Panc1 (cell line): ENCODE measurements at regions not wholly inside any gene's neighbourhood (a gene's known extent, or its start where the extent isn't known, plus 50 kb on each side); places are given as distances from the start of the nearest gene placed in this dataset.

Experiments
- ATAC-seq: fragments of 200-7000 bp; cut with Tn5 transposase; 2 replicates; pipeline ENCODE4 v1.9.1; 2020; ENCODE audit warnings: mild to moderate bottlenecking, moderate library complexity
- BruUV-seq: library from RNA; stranded (reverse); fragments of 400-500 nt; replicated peaks from 2 replicates; lab custom pipeline; 2021; lab: Mats Ljungman, UMichigan
- CTCF ChIA-PET: fragments of 300-600 bp; sonication (Branson Sonifier 250); formaldehyde crosslinking; loops from one replicate; lab custom pipeline; 2022; ENCODE audit warnings: antibody characterized with exemption; lab: Charles Lee
- POLR2A ChIA-PET: fragments of 300-600 bp; sonication (Branson Sonifier 250); formaldehyde crosslinking; loops from one replicate; lab custom pipeline; 2022; ENCODE audit warnings: antibody characterized with exemption; lab: Charles Lee
- DNase-seq: peaks from one replicate; pipeline ENCODE4 v3.0.0-alpha.2; 2010; ENCODE audit warnings: low read depth, low spot score
- H3K27ac ChIP-seq: 2 replicates; pipeline ENCODE4 v1.5.1; 2011; ENCODE audit warnings: mild to moderate bottlenecking, low read length, inconsistent platforms
- H3K27me3 ChIP-seq: fragments of 200-500 bp; sonication (Bioruptor generic); 2 replicates; pipeline ENCODE4 v1.6.0; 2014; ENCODE audit warnings: low read length, inconsistent platforms; ENCODE audit not compliant: control insufficient read depth, insufficient read depth
- H3K36me3 ChIP-seq: fragments of 200-500 bp; sonication (Bioruptor generic); 2 replicates; pipeline ENCODE4 v1.5.1; 2014; ENCODE audit warnings: inconsistent platforms, mild to moderate bottlenecking, low read length, moderate library complexity; ENCODE audit not compliant: control insufficient read depth, insufficient read depth
- H3K4me1 ChIP-seq: 2 replicates; pipeline ENCODE4 v1.5.1; 2011; ENCODE audit warnings: inconsistent platforms, mild to moderate bottlenecking, low read length, moderate library complexity; ENCODE audit not compliant: control insufficient read depth, insufficient read depth
- H3K4me3 ChIP-seq, 2 experiments: 2 replicates each; pipeline ENCODE4 v1.5.1; 2011 to 2012; ENCODE audit warnings: low read depth in 2 of 2, low read length in 2 of 2, mild to moderate bottlenecking in 2 of 2, inconsistent platforms in 1 of 2, moderate library complexity in 1 of 2
- H3K9me3 ChIP-seq: fragments of 200-500 bp; sonication (Bioruptor generic); 2 replicates; pipeline ENCODE4 v1.5.1; 2014; ENCODE audit warnings: low read depth, mild to moderate bottlenecking, inconsistent platforms, low read length, moderate library complexity; ENCODE audit not compliant: control insufficient read depth, insufficient read depth
- CTCF ChIP-seq: fragments of 450-650 bp; IDR thresholded peaks from 2 replicates; pipeline ENCODE4 v1.5.1; 2017; ENCODE audit warnings: mild to moderate bottlenecking
- POLR2AphosphoS5 ChIP-seq: IDR thresholded peaks from 2 replicates; pipeline ENCODE4 v1.6.1; 2012; ENCODE audit warnings: mild to moderate bottlenecking, low read depth, low read length, moderate library complexity
- REST ChIP-seq, 2 experiments: IDR thresholded peaks; 2 replicates each; pipeline ENCODE4 v1.6.1; 2011 to 2012; ENCODE audit warnings: low read depth in 2 of 2, control low read depth in 1 of 2, low read length in 1 of 2, mild to moderate bottlenecking in 1 of 2, moderate library complexity in 1 of 2; ENCODE audit not compliant: insufficient read depth in 1 of 2
- SIN3A ChIP-seq: IDR thresholded peaks from 2 replicates; pipeline ENCODE4 v1.6.1; 2012; ENCODE audit warnings: low read depth, mild to moderate bottlenecking, low read length, moderate library complexity, borderline replicate concordance; ENCODE audit not compliant: insufficient read depth
- TCF7L2 ChIP-seq: IDR thresholded peaks from 2 replicates; pipeline ENCODE4 v1.6.1; 2011; ENCODE audit warnings: mild to moderate bottlenecking, low read depth, low read length, inconsistent platforms
- in situ Hi-C: cut with HindIII; loops from 2 replicates; pipeline ENCODE4 v1.10.0; 2016; ENCODE audit warnings: low sequenced_read_pairs, low pct_unique_long_range_greater_than_20kb
- intact Hi-C: fragments of 100-400 bp; cut with micrococcal nuclease; formaldehyde crosslinking; loops from one replicate; pipeline ENCODE4 v1.10.0; 2022; ENCODE audit not compliant: unreplicated experiment

- no TSS peak for BruUV-seq
- ATAC-seq (no peak), DNase-seq (no peak)
- Histone ChIP-seq H3K27ac (no peak overlapping the region), H3K36me3 (no peaks in the 10 kb centered on the region), H3K9me3 (no peaks in the 10 kb centered on the region), H3K4me3 (no peak overlapping the region), H3K27me3 (no peaks in the 10 kb centered on the region), H3K4me1 (no peaks in the 10 kb centered on the region)
- in situ Hi-C loops (no loop called here), intact Hi-C loops (no loop called here)
- POLR2A ChIA-PET: no interaction called here
- CTCF ChIA-PET: no interaction called here
- TF ChIP-seq REST (IDR thresholded peaks at IDR 0.05; ENCODE audit: insufficient read depth in 1 of 2, low read depth in 2 of 2, low read length in 1 of 2) (no peak), POLR2AphosphoS5 (no peak), SIN3A (no peak), TCF7L2 (no peak), CTCF (no peak)
Measured at GRCh38 chr18:22515250-22515649, 97.5 kb upstream of the CTAGE1 start.

- POLR2A ChIA-PET: no interaction called here
- CTCF ChIA-PET: no interaction called here
- in situ Hi-C loops: no loop called here
- Histone ChIP-seq H3K27me3 (no peaks in the 10 kb centered on the region), H3K36me3 (no peaks in the 10 kb centered on the region), H3K27ac (no peak overlapping the region), H3K9me3 (no peaks in the 10 kb centered on the region), H3K4me3 (no peak overlapping the region), H3K4me1 (no peaks in the 10 kb centered on the region)
- BruUV-seq: no TSS peak
- intact Hi-C loops: no loop called here
- TF ChIP-seq REST (IDR thresholded peaks at IDR 0.05; ENCODE audit: insufficient read depth in 1 of 2, low read depth in 2 of 2, low read length in 1 of 2): no peak
- no peak for TF ChIP-seq POLR2AphosphoS5
- TF ChIP-seq SIN3A: no peak
- no peak for TF ChIP-seq TCF7L2
- TF ChIP-seq CTCF: no peak
- DNase-seq: no peak
- no peak for ATAC-seq
Measured at GRCh38 chr18:22517356-22517755, 99.6 kb upstream of the CTAGE1 start.
